GM10266 (cell line): ENCODE measurements at regions not wholly inside any gene's neighbourhood (a gene's known extent, or its start where the extent isn't known, plus 50 kb on each side); places are given as distances from the start of the nearest gene placed in this dataset.
"Not testable (repeated sequence)": the region's sequence is repeated elsewhere in the genome, so short reads cannot be mapped to it uniquely, and the experiment has no call there.

Source experiments
- DNase-seq: peaks from one replicate; pipeline ENCODE4 v3.0.0; 2012; ENCODE audit errors: extremely low spot score
- TF ChIP-seq, protein P1 (sequence below): IDR thresholded peaks from 2 replicates; pipeline ENCODE4 v1.5.1; 2012; ENCODE audit warnings: mild to moderate bottlenecking, low read depth; ENCODE audit not compliant: control insufficient read depth, insufficient read depth; ENCODE audit errors: missing control alignments

DNA sequence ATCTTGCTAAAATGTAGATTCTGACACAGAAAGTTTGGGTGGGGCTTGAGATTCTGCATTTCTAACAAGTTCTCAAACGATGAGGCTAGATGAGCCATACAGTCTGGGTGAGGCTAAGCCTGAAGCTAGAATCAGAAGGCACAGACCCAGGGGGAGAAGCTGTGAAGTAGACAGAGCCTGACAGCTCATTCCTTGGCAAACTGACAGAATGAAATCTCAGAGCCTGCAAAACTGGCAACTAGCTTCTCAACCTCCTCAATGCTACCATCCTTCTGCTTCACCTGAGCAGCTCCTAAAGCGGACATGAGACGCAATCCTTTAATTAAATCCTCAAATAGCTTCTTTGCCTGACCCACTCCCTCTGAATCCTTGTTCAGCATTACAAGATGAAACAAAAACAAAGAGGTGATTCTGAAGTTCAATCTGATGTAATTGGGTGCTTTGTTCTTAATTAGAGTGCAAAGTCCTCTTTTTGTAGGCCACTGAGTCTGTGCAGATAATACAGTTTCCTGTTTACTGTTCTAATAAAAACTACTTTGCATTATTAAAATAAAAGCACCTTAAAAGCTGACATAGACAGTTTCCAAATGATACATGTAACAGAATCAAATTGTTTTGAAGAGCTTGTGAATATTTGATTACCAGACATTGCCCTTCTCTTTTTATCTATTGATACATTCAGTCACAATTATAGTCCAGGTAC is 71.0 kb upstream of the BMP2K start:
- no peak for DNase-seq

DNA sequence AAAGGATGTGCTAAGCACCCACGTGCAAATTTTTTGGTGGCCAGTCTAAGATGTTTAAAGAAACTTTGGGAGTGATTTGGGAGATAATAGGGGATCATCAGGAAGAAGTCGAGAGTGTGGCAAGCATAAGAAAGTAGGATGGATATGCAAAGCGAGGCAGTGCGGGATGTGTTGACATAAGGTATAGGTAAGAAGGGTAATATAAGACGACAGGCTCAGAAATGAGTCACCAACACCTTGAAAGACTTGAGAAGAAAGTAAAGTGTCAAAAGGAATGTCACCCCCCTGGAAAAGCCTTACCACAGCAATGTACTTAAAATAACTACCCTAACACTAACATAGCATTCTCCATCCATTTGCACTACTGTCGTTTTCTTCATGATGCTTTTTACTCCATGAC is 69.8 kb upstream of the BMP2K start:
- TF ChIP-seq, protein P1, sequence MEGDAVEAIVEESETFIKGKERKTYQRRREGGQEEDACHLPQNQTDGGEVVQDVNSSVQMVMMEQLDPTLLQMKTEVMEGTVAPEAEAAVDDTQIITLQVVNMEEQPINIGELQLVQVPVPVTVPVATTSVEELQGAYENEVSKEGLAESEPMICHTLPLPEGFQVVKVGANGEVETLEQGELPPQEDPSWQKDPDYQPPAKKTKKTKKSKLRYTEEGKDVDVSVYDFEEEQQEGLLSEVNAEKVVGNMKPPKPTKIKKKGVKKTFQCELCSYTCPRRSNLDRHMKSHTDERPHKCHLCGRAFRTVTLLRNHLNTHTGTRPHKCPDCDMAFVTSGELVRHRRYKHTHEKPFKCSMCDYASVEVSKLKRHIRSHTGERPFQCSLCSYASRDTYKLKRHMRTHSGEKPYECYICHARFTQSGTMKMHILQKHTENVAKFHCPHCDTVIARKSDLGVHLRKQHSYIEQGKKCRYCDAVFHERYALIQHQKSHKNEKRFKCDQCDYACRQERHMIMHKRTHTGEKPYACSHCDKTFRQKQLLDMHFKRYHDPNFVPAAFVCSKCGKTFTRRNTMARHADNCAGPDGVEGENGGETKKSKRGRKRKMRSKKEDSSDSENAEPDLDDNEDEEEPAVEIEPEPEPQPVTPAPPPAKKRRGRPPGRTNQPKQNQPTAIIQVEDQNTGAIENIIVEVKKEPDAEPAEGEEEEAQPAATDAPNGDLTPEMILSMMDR: no peak
- DNase-seq: no peak

More for the DNA sequence above, 71.0 kb upstream of the BMP2K start:
- TF ChIP-seq, protein P1: no peak

DNA sequence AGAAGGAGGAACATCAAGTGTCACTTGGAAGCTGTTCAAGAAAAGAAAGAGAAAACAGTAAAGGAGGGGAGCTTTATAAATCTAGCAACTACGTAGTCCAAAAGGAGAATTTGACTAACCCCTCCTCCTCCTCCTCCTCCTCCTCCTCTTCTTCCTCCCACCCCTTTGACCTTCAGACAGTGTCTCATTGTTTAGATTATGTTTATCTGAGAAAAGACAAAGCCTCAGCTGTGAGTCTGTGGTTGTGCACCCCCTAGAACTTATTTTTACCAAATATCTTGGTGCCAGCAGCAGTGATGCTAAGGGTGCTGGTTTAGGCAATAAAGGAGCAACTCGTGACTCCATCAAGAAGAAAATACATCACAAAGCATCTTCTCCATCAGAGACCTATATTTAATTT is 68.9 kb upstream of the BMP2K start:
- TF ChIP-seq, protein P1: no peak
- no peak for DNase-seq

DNA sequence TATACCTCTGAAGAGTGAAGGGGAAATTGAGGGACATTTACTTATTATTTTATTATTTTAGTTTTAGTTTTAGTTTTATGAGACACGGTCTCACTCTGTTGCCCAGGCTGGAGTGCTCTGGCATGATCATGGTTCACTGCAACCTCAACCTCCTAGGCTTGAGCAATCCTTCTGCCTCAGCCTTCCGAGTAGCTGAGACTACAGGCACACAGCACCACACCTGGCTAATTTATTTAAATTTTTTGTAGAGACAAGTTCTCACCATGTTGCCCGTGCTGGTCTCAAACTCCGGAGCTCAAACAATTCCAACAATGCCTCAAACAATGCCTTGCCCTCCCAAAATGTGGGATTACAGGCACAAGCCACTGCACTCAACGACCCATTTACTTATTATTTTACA is 68.4 kb upstream of the BMP2K start:
- no peak for DNase-seq
- TF ChIP-seq, protein P1: no peak

DNA sequence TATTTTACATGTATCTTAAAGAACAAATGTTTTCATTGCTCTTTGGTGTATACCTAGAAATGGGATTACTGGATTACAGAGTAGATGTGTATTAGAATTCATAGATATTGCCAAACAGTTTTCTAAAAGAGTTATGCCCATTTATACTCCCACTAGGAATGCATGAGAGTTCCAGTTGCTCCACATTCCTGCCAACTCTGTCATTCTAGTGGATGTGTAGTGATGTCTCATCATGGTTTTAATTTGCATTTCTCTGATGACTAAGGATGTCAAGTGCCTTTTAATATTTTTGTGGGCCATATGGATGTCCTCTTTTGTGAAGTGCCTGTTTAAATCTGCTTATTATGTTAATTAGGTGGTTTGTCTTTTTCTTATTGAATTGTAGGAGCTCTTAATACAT is 65.6 kb upstream of the BMP2K start:
- TF ChIP-seq, protein P1: no peak
- no peak for DNase-seq

DNA sequence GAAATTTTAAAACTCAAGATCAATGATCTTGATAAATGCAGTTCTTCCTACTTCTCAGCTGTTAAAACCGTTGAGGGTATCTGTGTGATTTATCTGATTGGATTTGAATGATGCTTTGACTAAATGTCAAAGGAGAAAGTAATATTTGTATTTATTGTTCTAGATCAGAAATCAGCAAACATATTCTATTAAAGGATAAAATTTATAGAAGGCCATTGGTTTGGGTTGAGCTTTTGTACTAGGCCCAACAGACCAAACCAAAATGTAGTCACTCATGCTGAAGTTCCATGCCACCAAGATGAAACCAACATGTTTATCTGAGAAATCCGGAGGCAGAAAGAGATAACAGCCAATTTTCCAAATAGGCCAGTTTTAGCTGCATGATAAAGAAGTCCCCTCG is 64.5 kb upstream of the BMP2K start:
- no peak for DNase-seq
- TF ChIP-seq, protein P1: no peak

DNA sequence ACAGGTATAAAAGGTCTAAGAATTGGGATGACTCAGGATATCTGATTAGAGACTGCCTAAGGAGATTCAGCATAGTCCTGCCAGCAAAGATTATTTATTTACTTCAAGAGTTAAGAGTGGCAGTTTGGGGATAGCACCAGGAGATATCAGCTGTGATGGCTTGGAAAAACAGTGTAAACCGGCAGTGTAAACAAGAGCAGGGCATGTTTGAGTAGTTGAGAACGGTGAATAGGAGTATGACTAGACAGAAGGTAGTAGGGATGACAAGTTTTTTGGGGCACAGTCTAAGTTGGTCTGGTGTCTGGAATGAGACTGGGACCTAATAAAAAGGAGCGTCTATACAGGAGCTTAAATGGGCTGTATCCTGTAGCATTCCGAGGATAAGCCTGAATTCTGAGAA is 61.6 kb upstream of the BMP2K start:
- DNase-seq: not testable (repeated sequence)

DNA sequence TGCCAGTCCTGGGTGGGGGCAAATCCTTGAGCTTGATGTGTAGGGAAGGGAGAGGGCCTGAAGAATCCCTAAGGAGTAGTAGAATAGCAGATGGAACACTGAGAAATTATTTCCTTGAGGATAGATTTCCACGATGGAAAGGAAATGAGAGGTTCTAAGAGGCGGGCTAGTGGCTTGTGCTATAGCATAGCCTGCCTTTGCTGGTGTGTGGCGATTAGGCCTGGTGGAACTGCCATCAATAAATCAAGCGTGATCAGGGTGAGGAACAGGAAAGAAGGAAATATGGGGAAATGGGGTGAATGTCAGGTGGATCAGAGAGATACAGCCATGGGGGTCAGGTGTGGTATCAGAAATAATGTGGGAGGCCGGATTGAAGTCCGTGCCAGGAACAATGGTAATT is 60.8 kb upstream of the BMP2K start:
- DNase-seq: not testable (repeated sequence)

DNA sequence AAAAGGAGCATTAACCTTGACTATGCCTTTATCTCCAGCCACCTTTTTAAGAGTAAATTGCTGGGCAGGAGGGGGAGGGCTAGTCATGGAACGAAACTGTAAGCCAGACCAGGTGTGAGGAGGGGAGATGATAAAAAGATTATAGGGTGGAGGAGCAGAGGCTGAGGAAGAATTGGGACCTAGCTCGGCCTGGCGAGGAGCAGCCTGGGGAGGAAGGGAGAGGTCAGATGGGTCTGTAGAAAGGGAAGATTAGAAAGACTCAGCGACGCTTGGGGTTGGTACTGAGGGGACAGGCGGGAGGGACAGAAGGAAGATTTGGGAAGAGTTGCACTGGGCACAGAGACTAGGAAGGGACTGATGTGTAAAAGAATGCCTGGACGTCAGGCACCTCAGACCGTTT is 58.4 kb upstream of the BMP2K start:
- not testable (repeated sequence) for DNase-seq
